GM21390 (cell line): ENCODE measurements at regions not wholly inside any gene's neighbourhood (a gene's known extent, or its start where the extent isn't known, plus 50 kb on each side); places are given as distances from the start of the nearest gene placed in this dataset.

ENCODE experiments used
- ATAC-seq: cut with Tn5 transposase; IDR thresholded peaks from one replicate; pipeline ENCODE4 v1.9.1; 2021; ENCODE audit not compliant: unreplicated experiment

- ATAC-seq: no peak
Measured at GRCh38 chr1:221067721-221068120, 188.5 kb downstream of the HLX start.

DNA sequence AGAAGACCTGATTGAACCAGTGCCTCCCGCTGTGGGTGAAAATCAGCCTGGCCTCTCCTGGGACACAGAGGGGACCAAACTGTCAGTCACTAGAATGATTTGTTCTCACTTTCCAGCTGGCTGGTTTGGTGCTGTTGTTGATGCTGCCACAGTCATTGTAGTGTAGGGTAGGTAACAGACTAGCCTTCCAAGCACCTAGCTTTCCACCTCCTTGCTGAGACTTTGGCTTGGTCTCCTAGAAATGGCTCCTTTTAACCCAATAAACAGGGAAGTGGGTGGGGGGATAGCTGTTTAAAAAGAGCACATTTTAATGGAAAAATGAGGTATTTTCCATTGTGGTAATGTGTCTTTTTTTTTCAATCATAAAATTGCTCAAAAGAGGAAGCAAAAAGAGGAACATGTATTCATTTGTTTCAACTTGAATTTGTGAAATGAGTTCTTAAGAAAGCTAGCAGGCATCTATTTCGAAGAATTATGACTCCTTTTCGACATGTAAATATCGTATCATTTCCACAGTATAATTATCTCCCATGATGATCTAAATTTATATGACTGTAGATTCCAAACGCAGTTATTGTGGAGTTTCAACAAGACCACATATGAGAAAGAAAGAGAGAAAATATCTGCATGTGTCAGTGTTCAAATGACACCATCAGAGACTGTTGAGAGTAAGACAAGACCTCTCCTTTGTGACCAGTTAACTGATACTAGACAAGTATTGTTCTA is 190.1 kb downstream of the HLX start:
- ATAC-seq: peak; percentile 89

DNA sequence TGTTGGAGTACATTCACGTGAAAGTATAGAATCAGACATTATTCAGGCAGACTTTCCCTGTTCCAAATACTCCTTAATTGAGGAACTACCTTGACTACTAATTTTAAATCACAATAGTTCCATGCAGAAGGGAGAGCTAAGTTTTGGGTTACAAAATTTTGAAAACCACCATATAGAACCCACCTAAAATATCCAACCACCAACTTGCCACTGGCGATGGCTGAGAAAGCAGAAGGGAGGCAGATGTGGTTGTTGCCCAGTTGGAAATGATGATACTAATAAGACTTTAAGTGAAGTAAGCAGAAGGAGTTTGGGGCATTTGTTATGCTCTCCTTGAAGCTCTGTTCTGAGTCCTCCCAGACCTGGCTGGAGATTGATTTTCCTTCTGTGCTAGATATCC is 190.7 kb downstream of the HLX start:
- no peak for ATAC-seq

- no peak for ATAC-seq
Measured at GRCh38 chr1:221071777-221072176, 192.5 kb downstream of the HLX start.

GRCh38 chr1:221072214-221072613 is 193.0 kb downstream of the HLX start:
- ATAC-seq: no peak

- no peak for ATAC-seq
Measured at GRCh38 chr1:221074332-221074731, 195.1 kb downstream of the HLX start.

DNA sequence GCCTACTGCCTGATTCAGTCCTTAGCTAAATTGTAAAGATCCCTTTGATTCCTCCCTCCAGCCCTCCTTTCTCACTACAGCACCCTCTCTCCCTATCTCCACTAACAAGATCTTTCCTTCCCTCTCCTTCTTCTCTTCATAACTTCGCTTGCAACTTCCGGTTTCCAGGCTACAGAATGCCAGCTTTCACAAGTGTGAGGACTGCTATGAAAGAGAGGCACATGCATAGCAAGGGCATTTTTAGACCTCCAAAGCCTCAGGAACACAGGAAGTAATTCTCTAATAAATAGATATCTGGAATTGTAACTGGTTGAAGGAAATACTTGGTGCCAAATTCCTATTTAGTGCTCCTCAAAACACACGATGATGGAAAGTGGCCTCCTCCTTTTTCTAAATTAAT is 196.7 kb downstream of the HLX start:
- ATAC-seq: no peak

GRCh38 chr1:221076391-221076811 is 197.2 kb downstream of the HLX start:
- ATAC-seq: no peak

DNA sequence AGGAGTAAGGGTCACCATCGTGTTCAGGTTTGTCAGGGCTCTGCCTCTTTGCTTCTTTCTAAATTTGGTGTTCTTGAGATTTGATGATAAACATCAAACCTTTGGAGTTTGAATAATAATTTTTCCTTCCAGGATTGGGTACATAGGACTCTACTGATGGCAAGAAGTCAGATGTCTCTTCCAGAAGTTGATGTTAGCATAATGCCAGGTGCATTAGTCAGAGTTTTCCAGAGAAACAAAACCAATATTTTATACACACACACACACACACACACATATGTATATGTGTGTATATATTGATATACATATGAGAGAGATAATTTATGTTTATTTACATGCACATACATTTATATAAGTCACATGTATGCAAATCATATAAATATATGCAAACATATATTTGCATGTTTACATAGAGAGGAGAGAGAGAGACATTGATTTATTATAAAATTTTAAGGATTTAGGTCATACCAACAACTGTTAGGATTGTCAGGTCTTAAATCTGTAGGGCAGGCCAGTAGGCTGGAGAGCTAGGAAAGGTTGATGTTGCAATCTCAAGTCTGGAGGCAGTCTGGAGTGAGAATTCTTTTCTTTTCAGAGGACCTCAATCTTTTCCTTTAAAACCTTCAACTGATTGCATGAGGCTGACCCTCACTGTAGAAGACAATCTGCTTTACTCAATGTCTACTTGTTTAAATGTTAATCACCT is 199.2 kb downstream of the HLX start:
- no peak for ATAC-seq

- ATAC-seq: no peak
Measured at GRCh38 chr1:221083902-221084301, 204.7 kb downstream of the HLX start.

DNA sequence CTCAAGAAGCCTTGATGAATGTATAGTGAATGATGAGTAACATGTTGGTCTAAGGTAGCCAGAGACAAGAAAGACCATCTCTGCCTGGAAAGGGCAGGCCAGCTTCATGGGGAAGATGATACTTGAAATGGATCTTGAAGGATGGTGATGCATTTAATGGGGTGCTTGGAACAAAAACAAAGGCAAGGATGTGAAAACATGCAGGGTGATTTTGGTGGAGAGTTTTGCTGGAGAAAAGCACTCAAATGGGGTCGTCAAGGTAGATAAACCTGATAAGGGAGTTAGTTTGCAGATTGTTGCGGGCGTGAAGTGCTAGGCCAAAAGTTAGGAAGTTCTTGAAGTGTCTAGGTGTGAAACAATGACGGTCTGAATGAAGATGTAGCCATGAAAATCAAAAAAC is 205.4 kb downstream of the HLX start:
- ATAC-seq: no peak

DNA sequence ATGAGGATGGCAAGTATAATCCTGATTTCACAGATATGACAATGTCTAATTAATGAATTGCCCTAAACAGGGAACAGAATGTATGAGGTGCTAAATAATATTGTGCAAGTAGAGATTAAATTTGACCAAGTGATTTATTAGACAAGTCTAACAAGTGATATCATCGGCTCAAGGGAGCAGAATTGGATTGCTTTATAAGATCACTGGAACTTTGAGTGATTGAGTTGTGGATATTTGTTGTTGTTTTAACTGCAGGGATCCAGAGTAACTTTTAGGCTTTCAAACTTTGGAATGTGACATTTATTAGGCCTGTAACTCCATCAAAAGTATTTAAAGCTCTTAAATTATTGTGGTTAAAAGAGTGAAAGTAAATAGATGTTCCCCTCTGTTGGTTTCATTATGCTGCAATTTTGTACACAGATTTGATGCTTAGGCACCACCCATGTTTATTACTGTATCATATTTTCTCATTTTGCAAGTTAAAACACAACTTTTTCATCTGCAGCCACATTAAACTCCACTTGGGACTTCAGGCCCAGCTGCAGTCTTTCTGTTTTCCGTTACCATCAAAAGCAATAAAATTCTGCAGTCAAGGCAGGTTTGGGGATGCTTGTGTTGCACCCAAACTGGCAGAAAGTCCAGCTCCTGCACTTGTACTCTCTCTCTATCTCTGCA is 206.6 kb downstream of the HLX start:
- ATAC-seq: no peak

GRCh38 chr1:221087919-221088318 is 208.7 kb downstream of the HLX start:
- no peak for ATAC-seq

- no peak for ATAC-seq
Measured at GRCh38 chr1:221089273-221089672, 210.0 kb downstream of the HLX start.

DNA sequence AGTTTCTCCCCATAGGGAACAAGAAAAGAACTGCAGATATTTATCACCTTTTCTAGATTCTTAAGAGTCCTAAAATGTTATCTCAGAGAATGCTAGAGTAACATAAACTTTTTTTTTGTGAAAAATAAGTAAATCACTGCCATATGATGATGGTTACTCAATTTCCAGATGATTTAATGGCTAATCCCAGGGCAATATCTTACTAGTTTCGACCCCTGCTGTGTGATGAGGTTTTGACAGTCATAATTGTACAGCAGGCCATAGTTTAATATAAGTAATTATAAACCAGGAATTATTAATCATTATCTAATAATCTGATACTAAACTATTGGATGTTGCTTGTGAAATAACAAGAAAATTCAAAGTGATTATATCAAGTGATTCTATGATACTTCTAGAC is 210.6 kb downstream of the HLX start:
- no peak for ATAC-seq

- no peak for ATAC-seq
Measured at GRCh38 chr1:221093903-221094791, 214.9 kb downstream of the HLX start.

DNA sequence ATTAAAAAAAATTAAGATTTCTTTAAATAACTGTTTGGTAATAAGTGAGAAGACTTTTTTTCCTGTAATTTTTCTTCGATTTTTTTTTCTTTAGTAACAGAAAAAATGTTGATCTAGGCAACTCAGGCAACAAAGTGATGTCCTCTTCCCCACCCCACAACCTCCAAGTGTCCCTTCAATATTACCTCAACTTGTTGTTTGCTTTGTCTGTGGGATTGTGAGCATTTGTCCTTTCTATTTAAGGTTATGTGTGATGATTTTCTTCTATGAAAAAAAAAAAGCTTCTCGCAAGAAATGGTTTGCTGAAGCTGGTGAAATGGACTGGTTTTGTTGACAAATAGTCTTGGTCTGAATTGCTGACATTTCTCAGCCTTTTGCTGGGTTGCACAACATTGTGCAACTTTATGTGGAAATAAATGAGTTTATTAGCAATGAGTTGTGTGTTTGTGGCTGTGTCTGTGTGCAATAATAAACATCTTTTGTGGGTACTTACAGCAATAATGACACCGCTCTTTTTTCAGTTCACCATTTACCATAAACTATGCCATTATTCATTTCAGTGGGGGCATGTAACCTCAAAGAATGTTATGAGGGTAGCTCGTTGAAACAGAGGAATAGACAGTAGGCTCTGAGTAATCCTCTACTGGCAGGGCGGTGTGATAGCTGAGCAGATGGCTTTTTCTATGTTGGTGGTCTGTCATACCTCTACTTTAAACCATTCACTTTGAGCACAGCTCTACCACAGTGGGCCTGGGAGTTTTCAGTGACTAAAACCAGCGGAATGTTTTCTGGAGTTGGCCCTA is 218.4 kb downstream of the HLX start:
- ATAC-seq: no peak

DNA sequence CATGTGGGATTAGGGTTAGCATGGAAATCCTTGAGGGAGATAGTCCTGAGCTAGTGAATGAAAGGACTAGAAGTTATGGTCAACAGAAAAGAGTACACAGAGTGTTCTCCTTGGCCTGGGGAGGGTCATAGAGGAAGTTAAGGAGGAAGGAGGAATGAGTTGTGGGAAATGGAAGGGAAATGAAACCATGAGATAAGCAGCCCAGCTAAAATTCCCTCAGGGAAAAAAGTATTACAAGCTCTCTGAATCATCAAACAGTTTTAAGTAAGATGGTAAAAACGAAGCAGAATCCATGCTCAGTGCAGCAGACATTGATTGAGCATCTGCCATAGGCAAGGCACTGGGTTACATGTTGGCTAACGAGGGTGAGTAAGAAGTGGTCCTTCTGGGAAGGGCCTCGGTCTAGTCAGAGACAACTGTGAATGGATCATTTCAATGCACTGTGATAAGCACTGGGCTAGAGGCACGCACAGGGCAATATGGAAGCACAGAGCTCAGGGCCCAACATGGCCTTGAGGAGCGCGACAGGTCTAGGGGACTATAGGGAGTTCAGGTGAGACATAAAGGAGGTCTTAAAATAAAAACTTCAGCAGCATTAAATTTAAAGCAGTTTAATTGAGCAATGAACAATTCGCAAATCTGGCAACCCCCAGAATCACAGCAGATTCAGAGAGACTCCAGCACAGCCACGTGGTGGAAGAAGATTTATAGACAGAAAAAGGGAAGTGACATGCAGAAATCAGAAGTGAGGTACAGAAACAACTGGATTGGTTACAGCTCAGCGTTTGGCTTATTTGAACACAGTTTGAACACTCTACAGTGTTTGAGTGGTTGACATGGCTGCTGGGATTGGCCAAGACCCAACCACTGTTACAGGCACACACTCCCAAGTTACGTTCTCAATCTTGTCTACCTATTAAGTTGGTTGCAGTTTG is 219.5 kb downstream of the HLX start:
- no peak for ATAC-seq
